H7 (cell line): ENCODE measurements at regions not wholly inside any gene's neighbourhood (a gene's known extent, or its start where the extent isn't known, plus 50 kb on each side); places are given as distances from the start of the nearest gene placed in this dataset.
"Not testable (repeated sequence)": the region's sequence is repeated elsewhere in the genome, so short reads cannot be mapped to it uniquely, and the experiment has no call there.

Experiments
- DNase-seq: peaks from one replicate; pipeline ENCODE4 v3.0.0; 2012
- H3K27me3 ChIP-seq: 2 replicates; pipeline ENCODE4 v1.6.0; 2011; ENCODE audit warnings: mild to moderate bottlenecking, low read length; ENCODE audit not compliant: control insufficient read depth, insufficient read depth
- H3K36me3 ChIP-seq: replicated peaks from 2 replicates; pipeline ENCODE4 v1.5.1; 2011; ENCODE audit warnings: low read length; ENCODE audit not compliant: control insufficient read depth, insufficient read depth
- H3K4me3 ChIP-seq: 2 replicates; pipeline ENCODE4 v1.5.1; 2011; ENCODE audit warnings: low read depth, mild to moderate bottlenecking, control low read depth, low read length, moderate library complexity; ENCODE audit not compliant: insufficient read depth

DNA sequence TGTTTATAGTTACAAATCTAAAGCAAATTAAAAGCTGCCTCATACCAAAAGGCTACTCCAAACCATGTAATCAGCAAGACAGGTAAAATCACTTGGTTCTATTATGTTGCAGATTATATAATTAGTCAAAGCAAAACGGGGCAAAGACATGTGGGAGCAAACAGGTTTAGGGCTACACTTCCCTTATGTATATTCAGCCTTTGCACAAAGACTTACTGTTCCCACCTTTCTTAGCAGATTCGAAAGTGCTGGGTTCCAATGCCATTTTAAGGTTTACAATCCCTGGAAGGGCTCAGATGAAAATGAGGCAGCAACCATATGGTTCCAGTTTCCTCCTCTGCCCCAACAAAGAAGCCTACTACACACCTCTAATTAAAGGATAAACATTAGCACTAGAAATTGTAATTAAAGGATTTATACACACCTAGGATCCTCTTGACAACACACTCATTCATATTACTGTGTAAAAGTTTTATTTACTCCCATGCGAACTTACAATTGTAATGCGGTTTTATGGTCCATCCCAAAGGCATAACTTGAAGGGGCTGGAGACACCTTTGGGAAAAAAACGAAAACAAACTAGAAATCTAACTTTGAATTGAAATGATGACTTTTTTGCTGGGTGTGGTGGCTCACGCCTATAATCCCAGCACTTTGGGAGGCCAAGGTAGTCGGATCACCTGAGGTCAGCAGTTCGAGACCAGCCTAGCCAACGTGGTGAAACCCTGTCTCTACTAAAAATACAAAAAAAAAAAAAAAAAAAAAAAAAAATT is 117.3 kb upstream of the PKN2 start:
- H3K27me3 ChIP-seq: no peaks in the 10 kb centered on the region
- no peak overlapping the region for H3K4me3 ChIP-seq
- H3K36me3 ChIP-seq: no peaks in the 10 kb centered on the region
- DNase-seq: peak; percentile 4

DNA sequence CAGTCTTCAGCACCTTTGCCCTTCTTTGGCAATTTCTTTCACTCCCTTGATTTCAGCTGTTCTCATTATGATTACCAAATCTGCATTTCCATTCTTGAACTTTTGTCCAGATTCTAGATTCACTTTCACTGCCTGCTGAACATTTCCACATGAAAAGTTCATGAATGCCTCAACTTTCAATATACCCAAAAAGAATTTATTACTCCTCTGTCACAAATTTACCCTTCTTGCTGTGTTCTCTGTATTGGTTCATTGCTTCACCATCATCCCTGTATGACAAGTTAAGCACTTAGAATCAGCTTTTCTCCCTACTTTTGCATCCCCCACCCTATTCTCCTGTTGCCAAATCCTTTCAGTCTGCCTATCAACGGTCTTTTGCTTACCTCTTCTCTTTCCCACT is 112.6 kb upstream of the PKN2 start:
- no peak overlapping the region for H3K4me3 ChIP-seq
- no peaks in the 10 kb centered on the region for H3K36me3 ChIP-seq
- no peak for DNase-seq
- H3K27me3 ChIP-seq: no peaks in the 10 kb centered on the region

DNA sequence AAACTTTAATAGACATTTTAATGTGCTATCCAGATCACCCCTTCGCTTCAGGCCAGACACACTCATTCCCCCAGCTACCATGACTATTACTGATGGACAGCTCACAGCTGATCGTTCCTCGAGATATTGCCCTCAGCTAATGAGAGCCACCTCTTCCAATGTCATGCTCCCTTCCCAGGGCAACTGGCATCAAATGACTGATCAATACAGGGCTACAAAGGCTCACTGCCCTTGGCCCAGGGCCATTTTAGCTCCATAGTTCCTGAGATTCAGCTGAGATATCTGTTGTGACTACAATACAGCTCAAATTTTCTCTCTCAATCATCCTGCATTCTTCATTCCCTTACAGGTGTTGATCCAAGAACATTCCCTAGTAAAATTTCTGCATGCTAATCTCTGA is 104.5 kb upstream of the PKN2 start:
- H3K27me3 ChIP-seq: no peaks in the 10 kb centered on the region
- H3K36me3 ChIP-seq: no peaks in the 10 kb centered on the region
- no peak overlapping the region for H3K4me3 ChIP-seq
- no peak for DNase-seq

GRCh38 chr1:88581703-88582102 is 102.4 kb upstream of the PKN2 start:
- Histone ChIP-seq H3K36me3 (no peaks in the 10 kb centered on the region), H3K27me3 (no peaks in the 10 kb centered on the region), H3K4me3 (no peak overlapping the region)
- DNase-seq: no peak

DNA sequence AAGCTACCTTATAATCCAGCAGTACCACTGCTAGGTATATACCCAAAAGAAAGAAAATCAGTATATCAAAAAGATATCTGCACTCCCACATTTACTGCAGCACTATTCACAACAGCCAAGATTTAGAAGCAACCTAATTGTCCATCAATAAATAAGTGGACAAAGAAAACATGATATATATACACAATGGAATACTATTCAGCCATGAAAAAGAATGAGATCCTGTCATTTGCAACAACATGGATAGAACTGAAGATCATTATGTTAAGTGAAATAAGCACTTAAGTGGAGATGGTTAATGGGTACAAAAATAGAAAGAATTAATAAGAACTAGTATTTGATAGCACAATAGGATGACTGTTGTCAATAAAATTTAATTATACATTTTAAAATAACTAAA is 90.7 kb upstream of the PKN2 start:
- DNase-seq: no peak
- no peaks in the 10 kb centered on the region for H3K27me3 ChIP-seq
- no peak overlapping the region for H3K4me3 ChIP-seq
- no peaks in the 10 kb centered on the region for H3K36me3 ChIP-seq

DNA sequence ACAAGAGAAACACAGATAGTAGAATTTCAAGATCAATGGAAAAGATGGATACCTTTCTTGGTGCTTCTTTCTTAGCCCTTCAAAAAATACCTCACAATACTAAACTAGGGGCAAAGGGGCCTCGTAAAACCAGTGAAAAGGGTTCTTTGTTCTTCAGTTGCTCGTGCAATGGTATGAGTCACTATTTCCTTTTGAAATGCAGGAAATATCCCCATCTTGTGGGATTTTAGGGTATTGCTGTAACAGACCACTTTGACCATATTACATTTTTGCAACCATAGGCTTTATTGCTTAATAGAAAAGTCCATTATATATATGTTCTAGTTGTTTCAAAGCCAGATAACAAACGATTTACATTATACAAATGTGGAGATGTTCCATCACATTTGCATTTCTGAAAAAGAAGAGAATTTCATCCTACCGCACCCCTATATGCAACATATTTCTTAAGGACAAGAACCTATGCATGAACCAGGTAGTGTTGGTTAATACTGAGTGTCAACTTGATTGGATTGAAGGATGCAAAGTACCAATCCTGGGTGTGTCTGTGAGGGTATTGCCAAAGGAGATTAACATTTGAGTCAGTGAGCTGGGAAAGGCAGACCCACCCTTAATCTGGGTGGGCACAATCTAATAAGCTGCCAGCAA is 88.6 kb upstream of the PKN2 start:
- H3K36me3 ChIP-seq: no peaks in the 10 kb centered on the region
- H3K4me3 ChIP-seq: no peak overlapping the region
- no peaks in the 10 kb centered on the region for H3K27me3 ChIP-seq
- DNase-seq: peak; percentile 22

DNA sequence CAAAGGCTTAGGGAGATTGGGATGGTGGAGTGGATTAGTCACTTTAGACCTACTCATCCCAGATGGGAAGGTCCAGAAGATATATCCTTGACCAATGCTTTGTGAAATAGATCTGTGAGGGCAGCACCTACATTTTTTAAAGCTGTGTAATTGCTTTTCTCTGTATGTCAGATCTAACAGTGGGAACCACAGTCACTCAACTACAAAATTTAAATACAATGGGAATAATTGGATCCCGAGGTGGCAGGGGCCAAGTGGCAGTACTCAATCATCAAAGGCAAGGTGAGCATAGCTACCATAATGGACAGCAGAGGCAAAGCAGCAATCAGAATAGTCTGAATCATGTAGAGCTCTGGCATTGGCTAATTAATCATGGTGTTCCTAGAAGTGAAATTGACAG is 86.1 kb upstream of the PKN2 start:
- H3K36me3 ChIP-seq, DNase-seq, H3K4me3 ChIP-seq, H3K27me3 ChIP-seq: not testable (repeated sequence)

DNA sequence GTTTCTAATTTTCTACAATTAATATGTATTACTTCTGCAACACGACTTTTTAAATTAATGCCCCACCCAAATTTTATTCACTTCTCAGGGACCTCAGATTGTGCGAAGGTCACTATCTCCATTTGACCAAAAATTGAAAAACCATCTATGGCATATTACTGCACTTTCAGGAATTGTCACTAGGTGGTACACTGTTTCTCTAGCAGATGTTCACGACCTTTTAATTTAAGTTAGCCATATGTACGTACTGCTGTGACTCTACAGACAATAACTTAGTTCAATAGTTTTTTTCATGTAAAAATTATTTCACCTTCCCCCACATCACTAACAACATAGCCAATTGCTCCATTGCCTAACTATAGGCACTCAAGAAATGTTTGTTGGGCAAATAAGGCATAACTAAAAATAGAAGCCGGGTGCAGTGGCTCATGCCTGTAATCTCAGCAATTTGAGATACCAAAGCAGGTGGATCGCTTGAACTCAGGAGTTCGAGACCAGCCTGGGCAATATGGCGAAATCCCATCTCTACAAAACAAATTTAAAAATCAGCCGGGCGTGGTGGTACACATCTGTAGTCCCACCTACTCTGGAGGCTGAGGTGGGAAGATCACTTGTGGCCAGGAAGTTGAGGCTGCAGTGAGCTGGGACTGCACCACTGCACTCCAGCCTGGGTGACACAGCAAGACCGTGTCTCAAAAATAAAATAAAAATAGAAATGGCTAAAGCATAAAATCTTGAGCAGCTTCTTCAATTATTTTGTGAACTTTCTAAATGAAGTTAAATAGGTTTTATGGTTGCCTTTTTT is 75.7 kb upstream of the PKN2 start:
- peak; percentile 12 for DNase-seq
- H3K27me3 ChIP-seq: no peaks in the 10 kb centered on the region
- H3K4me3 ChIP-seq: no peak overlapping the region
- H3K36me3 ChIP-seq: no peaks in the 10 kb centered on the region

DNA sequence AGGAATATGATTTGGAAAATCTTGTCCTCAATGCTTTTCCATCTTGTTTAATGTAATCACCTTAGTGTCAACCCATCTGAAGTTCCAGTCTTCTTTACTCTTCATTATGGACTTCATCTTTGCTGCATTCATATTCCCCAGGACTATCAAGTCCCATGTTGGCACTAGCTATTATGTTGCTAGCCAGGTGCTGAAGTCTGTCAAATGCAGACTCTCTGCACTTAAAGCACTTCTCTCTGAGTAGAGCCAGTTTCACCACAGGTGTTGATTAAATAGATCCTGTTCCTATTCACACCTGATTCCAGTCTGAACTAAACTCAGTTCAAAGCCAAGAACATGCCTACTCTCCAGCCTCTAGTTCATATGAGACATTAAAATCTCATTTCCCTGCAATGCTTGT is 75.0 kb upstream of the PKN2 start:
- no peak for DNase-seq
- no peaks in the 10 kb centered on the region for H3K36me3 ChIP-seq
- H3K4me3 ChIP-seq: no peak overlapping the region
- H3K27me3 ChIP-seq: no peaks in the 10 kb centered on the region

DNA sequence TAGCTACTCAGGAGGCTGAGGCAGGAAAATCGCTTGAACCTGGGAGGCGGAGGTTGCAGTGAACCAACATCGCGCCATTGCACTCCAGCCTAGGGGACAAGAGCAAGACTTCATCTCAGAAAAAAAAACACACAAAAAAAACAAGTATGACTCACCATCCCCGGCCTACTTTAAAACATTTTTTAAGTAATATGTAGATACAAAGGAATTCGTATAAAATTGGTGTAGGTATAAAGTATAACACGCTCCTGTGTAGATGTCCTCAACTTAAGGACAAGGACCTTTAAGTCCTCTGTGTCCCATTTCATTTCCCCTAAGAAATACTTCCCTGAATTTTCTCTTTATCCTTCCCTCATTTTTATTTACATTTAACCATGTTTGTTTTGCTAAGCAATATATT is 73.4 kb upstream of the PKN2 start:
- Histone ChIP-seq H3K4me3 (no peak overlapping the region), H3K27me3 (no peaks in the 10 kb centered on the region), H3K36me3 (no peaks in the 10 kb centered on the region)
- no peak for DNase-seq

GRCh38 chr1:88612292-88612691 is 71.8 kb upstream of the PKN2 start:
- H3K36me3 ChIP-seq: no peaks in the 10 kb centered on the region
- no peaks in the 10 kb centered on the region for H3K27me3 ChIP-seq
- no peak for DNase-seq
- no peak overlapping the region for H3K4me3 ChIP-seq

DNA sequence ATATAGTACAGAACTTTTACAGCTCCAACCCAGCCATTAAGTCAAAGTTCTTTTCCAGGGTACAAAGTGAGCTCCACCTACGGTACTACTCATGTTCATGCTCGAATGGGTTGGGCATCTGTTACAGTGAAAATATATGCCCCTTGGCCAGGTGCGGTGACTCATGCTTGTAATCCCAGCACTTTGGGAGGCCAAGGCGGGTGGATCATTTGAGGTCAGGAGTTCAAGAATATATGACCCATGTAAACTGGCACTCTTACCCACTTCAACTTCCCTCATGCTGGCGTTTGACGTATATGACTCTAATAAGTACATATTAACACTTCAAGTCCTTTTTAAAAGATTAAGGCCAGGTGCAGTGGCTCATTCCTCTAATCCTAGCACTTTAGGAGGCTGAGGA is 71.3 kb upstream of the PKN2 start:
- Histone ChIP-seq H3K27me3 (no peaks in the 10 kb centered on the region), H3K4me3 (no peak overlapping the region), H3K36me3 (no peaks in the 10 kb centered on the region)
- no peak for DNase-seq

DNA sequence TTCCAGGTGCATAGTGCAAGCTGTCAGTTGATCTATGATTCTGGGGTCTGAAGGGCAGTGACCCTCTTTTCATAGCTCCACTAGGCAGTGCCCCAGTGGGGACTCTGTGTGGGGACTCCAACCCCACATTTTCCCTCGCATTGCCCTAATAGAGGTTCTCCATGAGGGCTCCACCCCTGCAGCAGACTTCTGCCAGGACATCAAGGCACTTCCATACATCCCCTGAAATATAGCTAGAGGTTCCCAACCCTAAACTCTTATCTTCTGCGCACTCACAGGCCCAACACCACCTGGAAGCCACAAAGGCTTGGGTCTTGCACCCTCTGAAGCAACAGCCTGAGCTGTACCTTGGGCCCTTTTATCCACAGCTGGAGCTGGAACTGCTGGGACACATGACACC is 65.7 kb upstream of the PKN2 start:
- H3K4me3 ChIP-seq: no peak overlapping the region
- DNase-seq: no peak
- no peaks in the 10 kb centered on the region for H3K36me3 ChIP-seq
- no peaks in the 10 kb centered on the region for H3K27me3 ChIP-seq

GRCh38 chr1:88623101-88623500 is 61.0 kb upstream of the PKN2 start:
- H3K36me3 ChIP-seq, H3K4me3 ChIP-seq, DNase-seq, H3K27me3 ChIP-seq: not testable (repeated sequence)
